LNCAP (cell line): ENCODE measurements at regions not wholly inside any gene's neighbourhood (a gene's known extent, or its start where the extent isn't known, plus 50 kb on each side); places are given as distances from the start of the nearest gene placed in this dataset.

ENCODE experiments used
- CTCF ChIP-seq: fragments of 450-650 bp; IDR thresholded peaks from 2 replicates; pipeline ENCODE4 v1.5.1; 2017; ENCODE audit warnings: mild to moderate bottlenecking

GRCh38 chr12:85519163-85519562, 239.1 kb downstream of the ALX1 start:
- no peak for TF ChIP-seq CTCF

DNA sequence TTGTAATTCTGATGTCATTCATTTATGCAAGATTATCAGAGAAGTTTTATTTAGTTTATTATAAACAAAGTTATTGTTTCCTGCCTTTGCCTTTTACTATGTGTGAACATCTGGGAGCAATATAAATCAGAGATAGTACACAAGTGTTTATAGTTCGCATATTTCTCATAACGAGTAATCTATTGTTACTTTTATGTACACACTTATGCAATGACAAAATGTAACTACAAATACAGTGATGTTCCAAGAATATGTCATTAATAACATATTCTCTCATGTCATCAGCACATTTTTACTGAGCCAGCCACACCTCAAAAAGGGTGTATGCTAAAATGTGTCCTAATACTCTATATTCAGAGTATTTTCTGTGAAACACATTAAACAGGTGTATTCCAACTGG, 243.2 kb downstream of the ALX1 start:
- no peak for TF ChIP-seq CTCF

- no peak for TF ChIP-seq CTCF
These were observed 247.2 kb downstream of the ALX1 start for GRCh38 chr12:85527192-85527591.

DNA sequence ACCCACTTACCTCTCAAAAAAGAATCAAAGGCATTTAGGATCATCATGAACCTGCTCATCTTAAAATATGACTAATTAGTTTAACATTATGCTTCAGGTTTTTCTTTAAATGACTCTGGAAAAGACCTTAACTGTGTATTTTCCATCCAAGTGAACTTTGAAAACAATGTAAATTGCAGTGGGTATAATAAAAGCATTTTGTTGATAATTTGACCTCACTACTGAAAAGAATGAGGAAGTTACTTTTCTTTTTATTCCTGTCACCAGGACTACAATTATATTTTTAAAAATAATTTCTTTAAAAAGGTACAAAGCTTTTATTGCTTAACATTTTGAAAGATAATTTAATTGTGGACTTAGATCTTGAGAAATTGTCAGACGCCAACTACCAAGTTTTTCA, 249.9 kb downstream of the ALX1 start:
- TF ChIP-seq CTCF: no peak

DNA sequence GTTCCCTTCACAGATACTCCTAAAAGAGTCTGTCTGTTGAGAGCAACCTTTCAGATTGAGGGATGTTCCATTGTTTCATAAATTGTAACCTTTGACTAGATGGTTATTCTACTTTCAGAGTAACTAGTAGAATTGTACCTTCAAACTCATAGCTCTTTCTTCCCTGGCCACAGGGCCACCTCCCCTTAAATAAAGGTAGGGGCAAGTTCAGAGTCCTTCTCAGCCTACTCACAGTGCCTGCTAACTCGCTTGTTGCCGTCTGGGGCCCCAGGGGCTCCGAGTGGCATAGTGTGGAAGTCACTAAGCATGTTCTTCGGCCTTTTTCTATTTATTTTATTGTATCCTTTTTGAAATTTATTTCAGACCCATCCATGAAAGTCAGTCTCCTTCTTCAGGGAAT, 250.4 kb downstream of the ALX1 start:
- no peak for TF ChIP-seq CTCF

GRCh38 chr12:85531341-85531740, 251.3 kb downstream of the ALX1 start:
- TF ChIP-seq CTCF: no peak

- no peak for TF ChIP-seq CTCF
These were observed 269.6 kb downstream of the ALX1 start for GRCh38 chr12:85549640-85550039.

DNA sequence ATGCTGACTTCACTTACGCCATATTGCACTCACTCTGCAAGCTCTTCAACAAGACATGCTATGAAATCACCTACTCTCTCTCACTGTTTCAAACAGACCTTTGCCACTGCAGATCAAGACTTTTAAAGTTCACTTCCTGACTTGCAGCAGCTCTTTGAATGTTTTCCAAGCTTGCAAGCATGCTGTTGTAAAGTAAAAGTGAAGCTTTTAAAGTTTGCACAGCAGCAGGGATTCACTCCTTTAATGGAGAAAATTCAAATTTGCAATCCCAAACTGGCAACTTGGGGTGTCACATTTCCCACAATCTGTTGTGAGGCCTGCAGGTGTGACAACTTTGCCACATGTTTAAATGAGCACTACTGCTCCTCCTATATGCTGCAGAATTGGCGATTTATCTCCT, 270.9 kb downstream of the ALX1 start:
- TF ChIP-seq CTCF: no peak
